ENCODE measurements at regions not wholly inside any gene's neighbourhood (a gene's known extent, or its start where the extent isn't known, plus 50 kb on each side); places are given as distances from the start of the nearest gene placed in this dataset.

DNA sequence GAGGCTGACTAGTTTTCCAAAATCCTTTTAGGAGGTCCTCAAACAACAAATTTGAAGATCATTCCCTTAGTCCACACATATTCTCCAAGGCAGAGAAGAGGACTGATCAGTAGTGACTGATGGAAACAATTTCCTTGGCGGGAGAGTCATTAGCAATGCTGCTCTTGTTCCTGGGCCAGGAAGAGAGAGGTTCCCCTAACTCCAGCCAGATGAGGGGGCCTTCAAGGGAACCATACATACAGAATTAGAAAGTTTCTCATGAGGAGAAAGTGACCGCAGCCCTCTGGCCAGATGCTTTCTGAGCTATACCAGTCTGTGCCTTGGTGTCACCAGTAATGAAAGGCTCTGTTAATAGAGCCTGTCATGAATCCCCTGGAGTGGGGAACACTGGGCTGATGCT lies 539.4 kb downstream of the BNC2 start:
- Mint-ChIP-seq H3K4me1 (ENCODE audit: unreplicated experiment) (peaks cover 17% of the 10 kb centered on the region), H3K27me3 (peaks cover 14% of the 10 kb centered on the region), H3K9me3 (peaks cover 7% of the 10 kb centered on the region), H3K4me3 (no peak overlapping the region), H3K36me3 (no peaks in the 10 kb centered on the region), H3K27ac (no peak overlapping the region)
- TF ChIP-seq, protein P1, sequence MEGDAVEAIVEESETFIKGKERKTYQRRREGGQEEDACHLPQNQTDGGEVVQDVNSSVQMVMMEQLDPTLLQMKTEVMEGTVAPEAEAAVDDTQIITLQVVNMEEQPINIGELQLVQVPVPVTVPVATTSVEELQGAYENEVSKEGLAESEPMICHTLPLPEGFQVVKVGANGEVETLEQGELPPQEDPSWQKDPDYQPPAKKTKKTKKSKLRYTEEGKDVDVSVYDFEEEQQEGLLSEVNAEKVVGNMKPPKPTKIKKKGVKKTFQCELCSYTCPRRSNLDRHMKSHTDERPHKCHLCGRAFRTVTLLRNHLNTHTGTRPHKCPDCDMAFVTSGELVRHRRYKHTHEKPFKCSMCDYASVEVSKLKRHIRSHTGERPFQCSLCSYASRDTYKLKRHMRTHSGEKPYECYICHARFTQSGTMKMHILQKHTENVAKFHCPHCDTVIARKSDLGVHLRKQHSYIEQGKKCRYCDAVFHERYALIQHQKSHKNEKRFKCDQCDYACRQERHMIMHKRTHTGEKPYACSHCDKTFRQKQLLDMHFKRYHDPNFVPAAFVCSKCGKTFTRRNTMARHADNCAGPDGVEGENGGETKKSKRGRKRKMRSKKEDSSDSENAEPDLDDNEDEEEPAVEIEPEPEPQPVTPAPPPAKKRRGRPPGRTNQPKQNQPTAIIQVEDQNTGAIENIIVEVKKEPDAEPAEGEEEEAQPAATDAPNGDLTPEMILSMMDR (conservative IDR thresholded peaks at IDR 0.05): no peak
- no peak for DNase-seq (ENCODE audit: extremely low spot score, unreplicated experiment)

DNA sequence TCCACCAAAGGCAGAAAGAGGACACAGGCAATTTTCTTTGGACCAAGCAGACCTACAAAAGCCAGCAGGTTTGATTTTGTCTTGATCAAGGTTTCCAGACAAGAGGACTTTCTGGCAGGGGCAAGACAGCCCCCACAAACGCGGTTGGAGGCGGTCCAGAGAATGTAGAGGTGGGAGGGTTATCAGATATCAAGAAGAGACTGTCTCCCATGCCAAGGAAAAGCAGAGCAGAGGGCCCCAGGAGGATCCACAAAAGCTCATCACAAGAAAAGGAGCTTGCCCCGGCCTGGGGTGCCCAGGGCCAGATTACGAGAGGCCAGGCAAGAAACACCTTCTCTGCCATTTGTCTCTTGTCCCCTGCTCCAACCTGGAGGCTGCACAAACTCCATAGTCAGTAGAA lies 538.9 kb downstream of the BNC2 start:
- H3K27ac Mint-ChIP-seq: no peak overlapping the region

DNA sequence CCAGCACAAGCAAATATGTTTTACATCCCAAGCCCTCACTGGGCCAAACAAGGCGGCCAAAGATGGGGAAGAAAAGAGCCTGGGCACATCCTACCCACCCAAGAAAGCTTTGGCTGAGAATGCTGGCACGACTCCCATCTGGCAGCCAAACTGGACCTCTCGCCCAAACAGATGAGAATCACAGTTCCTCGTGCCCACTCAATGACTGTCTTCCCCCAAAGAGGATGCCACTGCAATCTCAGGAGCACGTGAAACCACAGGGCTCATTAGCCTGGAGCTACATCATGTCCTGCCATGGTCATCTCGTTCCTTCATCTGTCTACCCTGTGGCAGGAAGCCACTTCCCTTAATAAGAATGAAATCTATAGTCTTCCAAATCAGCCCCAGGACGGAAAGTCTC lies 536.8 kb downstream of the BNC2 start:
- TF ChIP-seq, protein P1 (conservative IDR thresholded peaks at IDR 0.05): no peak
- H3K27ac Mint-ChIP-seq: no peak overlapping the region
- no peak for DNase-seq (ENCODE audit: extremely low spot score, unreplicated experiment)
- peaks cover 19% of the 10 kb centered on the region for H3K4me1 Mint-ChIP-seq (ENCODE audit: unreplicated experiment)
- no peak overlapping the region for H3K4me3 Mint-ChIP-seq
- no peaks in the 10 kb centered on the region for H3K36me3 Mint-ChIP-seq
- H3K27me3 Mint-ChIP-seq: peaks cover 17% of the 10 kb centered on the region
- H3K9me3 Mint-ChIP-seq: peaks cover 9% of the 10 kb centered on the region

More for the DNA sequence above, 538.9 kb downstream of the BNC2 start:
- peaks cover 19% of the 10 kb centered on the region for H3K4me1 Mint-ChIP-seq (ENCODE audit: unreplicated experiment)
- no peak for DNase-seq (ENCODE audit: extremely low spot score, unreplicated experiment)
- H3K4me3 Mint-ChIP-seq: no peak overlapping the region
- peaks cover 14% of the 10 kb centered on the region for H3K27me3 Mint-ChIP-seq
- H3K36me3 Mint-ChIP-seq: no peaks in the 10 kb centered on the region
- H3K9me3 Mint-ChIP-seq: peaks cover 9% of the 10 kb centered on the region
- TF ChIP-seq, protein P1 (conservative IDR thresholded peaks at IDR 0.05): no peak

DNA sequence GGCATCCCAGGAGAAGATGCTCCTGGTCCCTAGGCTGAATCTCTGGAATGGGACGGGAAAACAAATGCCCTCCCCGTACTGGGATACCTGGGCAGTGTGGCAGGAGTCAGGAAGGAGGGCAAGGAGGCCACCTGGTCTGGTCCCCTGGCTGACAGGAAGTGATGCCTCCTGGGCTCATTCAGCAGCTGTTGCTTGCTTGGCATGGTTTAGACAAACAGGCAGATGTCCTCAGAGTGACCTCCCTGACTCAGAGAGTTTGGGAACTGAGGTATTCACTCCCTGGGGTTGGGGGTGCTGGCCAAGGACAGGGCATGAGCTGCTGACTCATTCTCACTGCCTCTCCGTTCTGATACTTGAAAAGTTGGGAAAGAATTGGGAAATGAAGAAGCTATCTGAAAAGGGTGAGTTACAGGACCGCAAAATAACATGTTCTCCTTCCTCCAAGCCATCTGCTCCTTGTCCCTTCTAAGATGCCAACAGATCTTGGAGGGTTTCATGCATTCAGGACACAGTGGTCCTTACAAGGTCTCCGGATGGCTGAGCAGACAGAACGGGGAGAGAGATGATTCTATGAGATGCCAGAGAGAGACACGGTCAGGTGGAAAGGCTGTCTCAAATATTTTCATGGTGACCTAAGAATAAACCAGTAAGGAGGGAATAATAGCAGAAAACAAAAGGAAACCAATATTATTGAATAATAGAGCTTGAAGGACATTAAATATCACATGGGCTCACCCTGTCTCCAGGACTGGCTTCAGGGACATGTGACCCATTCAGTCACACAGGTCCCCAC lies 534.5 kb downstream of the BNC2 start:
- Mint-ChIP-seq H3K4me3 (no peak overlapping the region), H3K27ac (no peak overlapping the region), H3K9me3 (peaks cover 9% of the 10 kb centered on the region), H3K36me3 (no peaks in the 10 kb centered on the region), H3K4me1 (ENCODE audit: unreplicated experiment) (peaks cover 8% of the 10 kb centered on the region), H3K27me3 (peaks cover 22% of the 10 kb centered on the region)
- no peak for DNase-seq (ENCODE audit: extremely low spot score, unreplicated experiment)
- TF ChIP-seq, protein P1 (conservative IDR thresholded peaks at IDR 0.05): no peak

DNA sequence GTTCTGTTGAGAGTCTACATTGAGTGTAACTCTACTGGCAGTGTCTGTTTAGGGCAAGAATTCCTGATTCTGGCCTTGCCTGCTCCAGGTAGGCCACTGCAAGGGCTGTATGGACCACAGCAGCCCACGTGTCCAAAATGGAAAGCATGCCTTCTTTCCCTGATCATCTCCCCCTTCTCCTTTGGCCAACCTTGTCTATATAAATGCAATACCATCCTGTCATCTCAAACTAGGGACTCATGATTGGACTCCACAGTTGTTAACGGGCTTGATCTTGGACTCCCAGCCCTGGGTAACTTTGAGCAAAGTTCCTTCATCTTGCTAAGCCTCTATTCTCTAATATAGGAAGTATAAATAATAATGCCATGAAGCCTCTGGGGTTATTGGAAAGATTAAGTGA lies 533.6 kb downstream of the BNC2 start:
- H3K27me3 Mint-ChIP-seq: peaks cover 20% of the 10 kb centered on the region
- TF ChIP-seq, protein P1 (conservative IDR thresholded peaks at IDR 0.05): no peak
- H3K36me3 Mint-ChIP-seq: no peaks in the 10 kb centered on the region
- DNase-seq (ENCODE audit: extremely low spot score, unreplicated experiment): no peak
- H3K4me1 Mint-ChIP-seq (ENCODE audit: unreplicated experiment): peaks cover 5% of the 10 kb centered on the region
- no peak overlapping the region for H3K27ac Mint-ChIP-seq
- no peak overlapping the region for H3K4me3 Mint-ChIP-seq
- H3K9me3 Mint-ChIP-seq: peaks cover 9% of the 10 kb centered on the region
